ENCODE measurements at regions not wholly inside any gene's neighbourhood (a gene's known extent, or its start where the extent isn't known, plus 50 kb on each side); places are given as distances from the start of the nearest gene placed in this dataset.

DNA sequence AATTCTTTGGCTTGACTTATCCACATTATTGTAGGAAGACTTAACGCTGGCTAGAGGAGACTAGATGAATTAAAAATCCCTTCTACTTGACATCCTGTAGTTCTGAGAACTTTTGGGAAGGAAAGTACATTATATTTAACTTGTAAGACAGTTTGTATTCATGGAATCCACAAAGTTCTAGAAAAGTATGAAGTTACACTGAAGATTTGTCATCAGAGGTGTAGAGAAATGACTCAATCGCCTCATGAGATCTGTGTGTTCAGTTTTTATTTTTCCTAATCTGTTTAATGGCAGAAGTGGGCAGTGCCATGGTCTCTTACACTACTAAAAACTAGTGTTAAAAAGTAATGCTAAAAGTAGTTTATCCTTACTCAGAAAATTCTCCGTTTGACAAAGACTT is 89.1 kb upstream of the SMIM30 start:
- Histone ChIP-seq H3K27ac (no peak overlapping the region), H3K36me3 (no peaks in the 10 kb centered on the region), H3K27me3 (no peaks in the 10 kb centered on the region), H3K9me3 (no peaks in the 10 kb centered on the region), H3K4me1 (no peaks in the 10 kb centered on the region), H3K4me3 (no peak overlapping the region)
- DNase-seq (ENCODE audit: low spot score in 2 of 2) = no peak
- TF ChIP-seq, protein P1, sequence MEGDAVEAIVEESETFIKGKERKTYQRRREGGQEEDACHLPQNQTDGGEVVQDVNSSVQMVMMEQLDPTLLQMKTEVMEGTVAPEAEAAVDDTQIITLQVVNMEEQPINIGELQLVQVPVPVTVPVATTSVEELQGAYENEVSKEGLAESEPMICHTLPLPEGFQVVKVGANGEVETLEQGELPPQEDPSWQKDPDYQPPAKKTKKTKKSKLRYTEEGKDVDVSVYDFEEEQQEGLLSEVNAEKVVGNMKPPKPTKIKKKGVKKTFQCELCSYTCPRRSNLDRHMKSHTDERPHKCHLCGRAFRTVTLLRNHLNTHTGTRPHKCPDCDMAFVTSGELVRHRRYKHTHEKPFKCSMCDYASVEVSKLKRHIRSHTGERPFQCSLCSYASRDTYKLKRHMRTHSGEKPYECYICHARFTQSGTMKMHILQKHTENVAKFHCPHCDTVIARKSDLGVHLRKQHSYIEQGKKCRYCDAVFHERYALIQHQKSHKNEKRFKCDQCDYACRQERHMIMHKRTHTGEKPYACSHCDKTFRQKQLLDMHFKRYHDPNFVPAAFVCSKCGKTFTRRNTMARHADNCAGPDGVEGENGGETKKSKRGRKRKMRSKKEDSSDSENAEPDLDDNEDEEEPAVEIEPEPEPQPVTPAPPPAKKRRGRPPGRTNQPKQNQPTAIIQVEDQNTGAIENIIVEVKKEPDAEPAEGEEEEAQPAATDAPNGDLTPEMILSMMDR (IDR thresholded peaks at IDR 0.05) = no peak
- TF ChIP-seq EP300 (IDR thresholded peaks at IDR 0.05) (no peak), POLR2A (IDR thresholded peaks at IDR 0.05) (no peak)
- 86 to 87% methylated on average over 3 of the region's 3 CpGs for WGBS, 2 donors

DNA sequence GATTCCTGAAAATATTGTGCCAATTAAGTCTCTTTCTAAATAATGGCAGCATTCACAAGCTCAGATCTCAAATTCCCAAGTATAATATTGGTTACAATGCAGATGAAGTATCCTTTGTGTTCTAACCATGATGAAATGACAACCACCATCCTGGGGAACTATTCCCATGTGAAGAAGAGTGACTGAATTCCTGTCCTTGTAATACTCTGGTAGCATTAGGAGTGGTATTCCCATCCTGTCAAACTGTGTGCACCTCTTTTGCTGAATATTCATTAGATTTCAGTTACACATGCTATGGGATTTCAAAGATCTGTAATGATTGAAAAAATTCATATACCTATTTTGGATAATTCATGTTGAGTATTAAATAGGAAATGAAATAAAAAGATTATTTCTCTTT is 86.1 kb upstream of the SMIM30 start:
- Histone ChIP-seq H3K4me3 (no peak overlapping the region), H3K36me3 (no peaks in the 10 kb centered on the region), H3K4me1 (no peaks in the 10 kb centered on the region), H3K27me3 (no peaks in the 10 kb centered on the region), H3K9me3 (no peaks in the 10 kb centered on the region), H3K27ac (no peak overlapping the region)
- no peak for TF ChIP-seq POLR2A (IDR thresholded peaks at IDR 0.05)
- TF ChIP-seq, protein P1 (IDR thresholded peaks at IDR 0.05) = no peak
- TF ChIP-seq EP300 (IDR thresholded peaks at IDR 0.05) = no peak
- no peak for DNase-seq (ENCODE audit: low spot score in 2 of 2)

DNA sequence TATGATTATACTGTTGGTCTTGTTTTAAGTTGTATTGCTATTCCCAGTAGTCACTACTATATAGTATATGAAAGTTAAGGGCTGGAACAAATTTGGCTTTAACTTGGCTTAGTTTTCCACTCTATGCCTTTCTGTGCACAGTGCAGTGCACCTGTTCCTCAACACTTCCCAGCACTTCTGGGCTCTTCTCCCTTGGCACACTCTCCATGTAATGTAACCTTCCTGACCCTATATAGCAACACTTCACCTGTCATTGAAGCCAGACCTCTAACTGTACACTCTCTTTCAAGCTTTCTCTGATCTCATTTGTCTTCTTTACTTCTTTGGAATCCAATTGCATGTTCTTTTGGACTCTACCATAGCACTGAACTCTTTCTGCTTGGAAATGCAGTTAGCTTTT is 83.9 kb upstream of the SMIM30 start:
- Histone ChIP-seq H3K9me3 (no peaks in the 10 kb centered on the region), H3K27me3 (no peaks in the 10 kb centered on the region), H3K4me1 (no peaks in the 10 kb centered on the region), H3K4me3 (no peak overlapping the region), H3K27ac (no peak overlapping the region), H3K36me3 (no peaks in the 10 kb centered on the region)
- DNase-seq (ENCODE audit: low spot score in 2 of 2) = no peak
- TF ChIP-seq, protein P1 (IDR thresholded peaks at IDR 0.05) = no peak
- TF ChIP-seq EP300 (IDR thresholded peaks at IDR 0.05) (no peak), POLR2A (IDR thresholded peaks at IDR 0.05) (no peak)

DNA sequence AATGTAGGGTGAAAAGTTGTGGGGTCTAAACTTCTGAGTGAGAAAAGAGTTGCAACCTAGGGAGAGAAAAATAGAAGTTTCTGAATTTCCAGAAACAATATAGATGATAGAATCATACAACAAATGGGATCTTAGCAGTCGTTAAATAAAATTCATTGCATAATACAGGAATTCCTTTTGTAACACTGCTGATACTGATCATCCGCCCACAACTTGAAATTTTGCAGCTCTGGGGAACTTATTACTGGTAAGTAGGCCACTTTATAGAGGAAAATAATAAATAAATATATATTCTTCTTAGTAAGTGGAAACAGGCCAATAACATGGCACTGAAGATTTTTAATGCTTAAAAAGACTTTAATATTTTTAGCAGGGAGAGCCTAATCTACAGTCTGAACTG is 81.9 kb upstream of the SMIM30 start:
- Histone ChIP-seq H3K27ac (no peak overlapping the region), H3K36me3 (no peaks in the 10 kb centered on the region), H3K9me3 (no peaks in the 10 kb centered on the region), H3K4me1 (no peaks in the 10 kb centered on the region), H3K27me3 (no peaks in the 10 kb centered on the region), H3K4me3 (no peak overlapping the region)
- no peak for DNase-seq (ENCODE audit: low spot score in 2 of 2)
- no peak for TF ChIP-seq EP300 (IDR thresholded peaks at IDR 0.05)
- WGBS, 2 donors = 48 to 55% methylated on average over 2 of the region's 2 CpGs

DNA sequence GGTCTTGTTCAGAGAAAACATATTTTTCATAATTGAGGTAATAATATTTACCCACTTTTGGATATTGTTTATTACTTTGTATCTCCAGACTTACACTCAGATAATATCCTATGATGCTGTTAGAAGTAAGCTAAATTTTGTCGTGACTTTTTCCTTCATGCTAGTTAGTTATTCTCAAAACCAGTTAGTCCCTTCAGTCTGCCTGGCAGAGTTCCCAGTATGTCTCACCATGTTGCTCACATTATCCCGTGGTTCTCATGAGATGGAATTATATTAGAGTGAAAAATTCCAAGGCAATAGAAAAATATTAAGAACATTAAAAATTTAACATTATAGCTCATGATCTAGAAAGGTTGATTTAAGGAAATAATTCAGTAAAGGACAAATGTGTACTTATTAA is 81.5 kb upstream of the SMIM30 start:
- Histone ChIP-seq H3K9me3 (no peaks in the 10 kb centered on the region), H3K36me3 (no peaks in the 10 kb centered on the region), H3K4me3 (no peak overlapping the region), H3K4me1 (no peaks in the 10 kb centered on the region), H3K27ac (no peak overlapping the region), H3K27me3 (no peaks in the 10 kb centered on the region)
- no peak for DNase-seq (ENCODE audit: low spot score in 2 of 2)
- WGBS, 2 donors = 35 to 47% methylated on average over 2 of the region's 2 CpGs
- TF ChIP-seq, protein P1 (IDR thresholded peaks at IDR 0.05) = no peak
- TF ChIP-seq EP300 (IDR thresholded peaks at IDR 0.05) (no peak), POLR2A (IDR thresholded peaks at IDR 0.05) (no peak)

DNA sequence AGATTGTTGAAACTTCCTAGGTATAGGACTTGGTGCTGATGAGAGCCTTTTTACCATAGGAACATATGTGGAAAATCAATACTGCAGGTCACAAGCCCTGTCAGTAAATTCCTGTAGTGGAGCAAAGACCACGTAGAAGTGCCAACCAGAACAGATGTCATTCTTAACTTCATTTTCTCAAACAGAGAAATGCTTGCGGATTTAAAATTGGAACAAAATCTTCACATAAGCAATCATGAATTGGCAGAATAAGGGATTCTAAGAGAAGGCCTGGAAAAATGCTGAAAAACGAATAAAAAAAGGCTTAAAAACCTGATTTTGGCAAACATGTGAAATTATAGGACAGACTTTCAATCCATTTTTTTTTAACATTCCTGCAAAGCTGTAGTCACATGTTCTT is 80.8 kb upstream of the SMIM30 start:
- Histone ChIP-seq H3K27ac (no peak overlapping the region), H3K27me3 (no peaks in the 10 kb centered on the region), H3K4me3 (no peak overlapping the region), H3K36me3 (no peaks in the 10 kb centered on the region), H3K9me3 (no peaks in the 10 kb centered on the region), H3K4me1 (no peaks in the 10 kb centered on the region)
- 71 to 77% methylated on average over 3 of the region's 3 CpGs for WGBS, 2 donors
- DNase-seq (ENCODE audit: low spot score in 2 of 2) = no peak
- TF ChIP-seq EP300 (IDR thresholded peaks at IDR 0.05) = no peak
- no peak for TF ChIP-seq POLR2A (IDR thresholded peaks at IDR 0.05)
- TF ChIP-seq, protein P1 (IDR thresholded peaks at IDR 0.05) = no peak
